CD4-positive, alpha-beta T cell treated with Interleukin-2 at 100 ng/mL for 4 hours (primary cell): ENCODE measurements at regions not wholly inside any gene's neighbourhood (a gene's known extent, or its start where the extent isn't known, plus 50 kb on each side); places are given as distances from the start of the nearest gene placed in this dataset.
"Not testable (repeated sequence)": the region's sequence is repeated elsewhere in the genome, so short reads cannot be mapped to it uniquely, and the experiment has no call there.

Experiments
- DNase-seq: peaks from one replicate; pipeline ENCODE4 v3.0.0-alpha.2; 2020; ENCODE audit warnings: low spot score

- DNase-seq = no peak
Observed at GRCh38 chrX:104376937-104377336, 122.2 kb upstream of the ESX1 start.

- DNase-seq = no peak
Observed at GRCh38 chrX:104372547-104372946, 117.8 kb upstream of the ESX1 start.

GRCh38 chrX:104370089-104370488 lies 115.4 kb upstream of the ESX1 start:
- DNase-seq = no peak

GRCh38 chrX:104360774-104361173 lies 106.0 kb upstream of the ESX1 start:
- not testable (repeated sequence) for DNase-seq

GRCh38 chrX:104359124-104359523 lies 104.4 kb upstream of the ESX1 start:
- DNase-seq = no peak

GRCh38 chrX:104351173-104351769 lies 96.5 kb upstream of the ESX1 start:
- no peak for DNase-seq

- DNase-seq = no peak
Observed at GRCh38 chrX:104347860-104348259, 93.1 kb upstream of the ESX1 start.

- DNase-seq = peak; percentile 41
Observed at GRCh38 chrX:104343428-104344129, 88.8 kb upstream of the ESX1 start.

- no peak for DNase-seq
Observed at GRCh38 chrX:104342065-104342464, 87.3 kb upstream of the ESX1 start.

- no peak for DNase-seq
Observed at GRCh38 chrX:104335756-104336155, 81.0 kb upstream of the ESX1 start.

GRCh38 chrX:104334971-104335370 lies 80.2 kb upstream of the ESX1 start:
- no peak for DNase-seq

- DNase-seq = no peak
Observed at GRCh38 chrX:104330966-104331365, 76.2 kb upstream of the ESX1 start.

GRCh38 chrX:104329731-104330130 lies 75.0 kb upstream of the ESX1 start:
- DNase-seq = no peak

- DNase-seq = no peak
Observed at GRCh38 chrX:104325213-104325585, 70.5 kb upstream of the ESX1 start.

- DNase-seq = no peak
Observed at GRCh38 chrX:104324461-104325212, 69.9 kb upstream of the ESX1 start.

GRCh38 chrX:104319346-104319745 lies 64.6 kb upstream of the ESX1 start:
- DNase-seq = no peak

GRCh38 chrX:104318330-104319009 lies 63.7 kb upstream of the ESX1 start:
- DNase-seq = no peak

GRCh38 chrX:104316739-104317138 lies 62.0 kb upstream of the ESX1 start:
- no peak for DNase-seq

- no peak for DNase-seq
Observed at GRCh38 chrX:104315555-104315954, 60.8 kb upstream of the ESX1 start.

- no peak for DNase-seq
Observed at GRCh38 chrX:104310657-104311254, 56.0 kb upstream of the ESX1 start.

GRCh38 chrX:104310090-104310489 lies 55.4 kb upstream of the ESX1 start:
- no peak for DNase-seq

GRCh38 chrX:104309169-104309568 lies 54.4 kb upstream of the ESX1 start:
- no peak for DNase-seq
